Occipital lobe (tissue), 1 donor: ENCODE measurements at regions not wholly inside any gene's neighbourhood (a gene's known extent, or its start where the extent isn't known, plus 50 kb on each side); places are given as distances from the start of the nearest gene placed in this dataset.

Experiments
- DNase-seq: peaks from one replicate; lab custom pipeline; 2025; lab: John Stamatoyannopoulos, UW

GRCh38 chr3:168655611-168656010 is 559.9 kb upstream of the GOLIM4 start:
- DNase-seq = no peak

GRCh38 chr3:168654700-168655099 is 559.0 kb upstream of the GOLIM4 start:
- no peak for DNase-seq

- DNase-seq = no peak
These were observed 557.5 kb upstream of the GOLIM4 start for GRCh38 chr3:168653255-168653654.

GRCh38 chr3:168648321-168648720 is 552.6 kb upstream of the GOLIM4 start:
- DNase-seq = no peak

- no peak for DNase-seq
These were observed 551.9 kb upstream of the GOLIM4 start for GRCh38 chr3:168647582-168647981.

GRCh38 chr3:168645180-168645579 is 549.5 kb upstream of the GOLIM4 start:
- no peak for DNase-seq

- DNase-seq = no peak
These were observed 532.8 kb upstream of the GOLIM4 start for GRCh38 chr3:168628549-168628948.

GRCh38 chr3:168625477-168625876 is 529.8 kb upstream of the GOLIM4 start:
- DNase-seq = no peak

GRCh38 chr3:168624892-168625448 is 529.2 kb upstream of the GOLIM4 start:
- no peak for DNase-seq

GRCh38 chr3:168624195-168624594 is 528.5 kb upstream of the GOLIM4 start:
- DNase-seq = no peak

GRCh38 chr3:168622795-168623194 is 527.1 kb upstream of the GOLIM4 start:
- DNase-seq = no peak

GRCh38 chr3:168620854-168621253 is 525.1 kb upstream of the GOLIM4 start:
- DNase-seq = peak; percentile 3

GRCh38 chr3:168618827-168619470 is 523.2 kb upstream of the GOLIM4 start:
- DNase-seq = no peak

GRCh38 chr3:168617658-168618057 is 521.9 kb upstream of the GOLIM4 start:
- DNase-seq = no peak

- DNase-seq = no peak
These were observed 521.2 kb upstream of the GOLIM4 start for GRCh38 chr3:168616915-168617314.

- no peak for DNase-seq
These were observed 519.8 kb upstream of the GOLIM4 start for GRCh38 chr3:168615493-168616020.

- DNase-seq = no peak
These were observed 517.4 kb upstream of the GOLIM4 start for GRCh38 chr3:168613151-168613550.

GRCh38 chr3:168612671-168613070 is 516.9 kb upstream of the GOLIM4 start:
- no peak for DNase-seq

- DNase-seq = no peak
These were observed 516.1 kb upstream of the GOLIM4 start for GRCh38 chr3:168611826-168612225.

GRCh38 chr3:168608926-168609325 is 513.2 kb upstream of the GOLIM4 start:
- no peak for DNase-seq

- DNase-seq = no peak
These were observed 509.0 kb upstream of the GOLIM4 start for GRCh38 chr3:168604767-168605166.

GRCh38 chr3:168598250-168598649 is 502.5 kb upstream of the GOLIM4 start:
- DNase-seq = no peak

GRCh38 chr3:168596175-168596823 is 500.6 kb upstream of the GOLIM4 start:
- no peak for DNase-seq
